IMR-90 (cell line): ENCODE measurements at regions not wholly inside any gene's neighbourhood (a gene's known extent, or its start where the extent isn't known, plus 50 kb on each side); places are given as distances from the start of the nearest gene placed in this dataset.

Source experiments
- BHLHE40 ChIP-seq: fragments of 150-350 bp; IDR thresholded peaks from 2 replicates; pipeline ENCODE4 v1.6.1; 2016; ENCODE audit warnings: mild to moderate bottlenecking, low read depth, low read length
- CEBPB ChIP-seq: IDR thresholded peaks from 2 replicates; pipeline ENCODE4 v1.6.1; 2012; ENCODE audit warnings: low read depth, low read length, improper control_type of control experiment
- CTCF ChIP-seq: conservative IDR thresholded peaks from 2 replicates; pipeline ENCODE4 v1.5.1; 2012; ENCODE audit warnings: mild to moderate bottlenecking, low read depth, low read length, improper control_type of control experiment
- FOS ChIP-seq: fragments of 150-350 bp; IDR thresholded peaks from 2 replicates; pipeline ENCODE4 v1.6.1; 2016; ENCODE audit warnings: low read depth, low read length
- MAFK ChIP-seq: IDR thresholded peaks from 2 replicates; pipeline ENCODE4 v1.6.1; 2012; ENCODE audit warnings: low read depth, low read length, improper control_type of control experiment
- POLR2A ChIP-seq: IDR thresholded peaks from 2 replicates; pipeline ENCODE4 v1.6.1; 2012; ENCODE audit warnings: mild to moderate bottlenecking, low read depth, low read length
- RAD21 ChIP-seq: IDR thresholded peaks from 2 replicates; pipeline ENCODE4 v1.6.1; 2012; ENCODE audit warnings: low read length, improper control_type of control experiment
- RFX5 ChIP-seq: IDR thresholded peaks from 2 replicates; pipeline ENCODE4 v1.8.0; 2012; ENCODE audit warnings: low read depth, mild to moderate bottlenecking, low read length, moderate library complexity
- SMC3 ChIP-seq: fragments of 150-350 bp; IDR thresholded peaks from 2 replicates; pipeline ENCODE4 v1.6.1; 2016; ENCODE audit warnings: low read depth, mild to moderate bottlenecking, antibody characterized with exemption, low read length, moderate library complexity
- USF2 ChIP-seq: fragments of 150-350 bp; IDR thresholded peaks from 2 replicates; pipeline ENCODE4 v1.6.1; 2017; ENCODE audit warnings: mild to moderate bottlenecking, antibody characterized with exemption, low read length, low read depth
- TF ChIP-seq, protein P1 (sequence below): fragments of 150-350 bp; IDR thresholded peaks from 2 replicates; pipeline ENCODE4 v1.6.1; 2016; ENCODE audit warnings: low read depth, mild to moderate bottlenecking, low read length, moderate library complexity, borderline replicate concordance

- no peak for TF ChIP-seq CTCF
- TF ChIP-seq, protein P1, sequence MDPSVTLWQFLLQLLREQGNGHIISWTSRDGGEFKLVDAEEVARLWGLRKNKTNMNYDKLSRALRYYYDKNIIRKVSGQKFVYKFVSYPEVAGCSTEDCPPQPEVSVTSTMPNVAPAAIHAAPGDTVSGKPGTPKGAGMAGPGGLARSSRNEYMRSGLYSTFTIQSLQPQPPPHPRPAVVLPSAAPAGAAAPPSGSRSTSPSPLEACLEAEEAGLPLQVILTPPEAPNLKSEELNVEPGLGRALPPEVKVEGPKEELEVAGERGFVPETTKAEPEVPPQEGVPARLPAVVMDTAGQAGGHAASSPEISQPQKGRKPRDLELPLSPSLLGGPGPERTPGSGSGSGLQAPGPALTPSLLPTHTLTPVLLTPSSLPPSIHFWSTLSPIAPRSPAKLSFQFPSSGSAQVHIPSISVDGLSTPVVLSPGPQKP, result no peak
- TF ChIP-seq CEBPB, result no peak
- TF ChIP-seq SMC3, result no peak
- no peak for TF ChIP-seq POLR2A
- no peak for TF ChIP-seq MAFK
- no peak for TF ChIP-seq RFX5
- no peak for TF ChIP-seq USF2
- TF ChIP-seq RAD21, result no peak
- TF ChIP-seq FOS, result no peak
- no peak for TF ChIP-seq BHLHE40
Observed at GRCh38 chr2:30046979-30047378, 99.8 kb upstream of the YPEL5 start.
